LNCAP (cell line): ENCODE measurements at regions not wholly inside any gene's neighbourhood (a gene's known extent, or its start where the extent isn't known, plus 50 kb on each side); places are given as distances from the start of the nearest gene placed in this dataset.

Experiments
- TF ChIP-seq, protein P1 (sequence below): fragments of 450-650 bp; IDR thresholded peaks from 2 replicates; pipeline ENCODE4 v1.5.1; 2017; ENCODE audit warnings: mild to moderate bottlenecking

GRCh38 chr3:94609908-94610307 lies 547.0 kb downstream of the NSUN3 start:
- TF ChIP-seq, protein P1, sequence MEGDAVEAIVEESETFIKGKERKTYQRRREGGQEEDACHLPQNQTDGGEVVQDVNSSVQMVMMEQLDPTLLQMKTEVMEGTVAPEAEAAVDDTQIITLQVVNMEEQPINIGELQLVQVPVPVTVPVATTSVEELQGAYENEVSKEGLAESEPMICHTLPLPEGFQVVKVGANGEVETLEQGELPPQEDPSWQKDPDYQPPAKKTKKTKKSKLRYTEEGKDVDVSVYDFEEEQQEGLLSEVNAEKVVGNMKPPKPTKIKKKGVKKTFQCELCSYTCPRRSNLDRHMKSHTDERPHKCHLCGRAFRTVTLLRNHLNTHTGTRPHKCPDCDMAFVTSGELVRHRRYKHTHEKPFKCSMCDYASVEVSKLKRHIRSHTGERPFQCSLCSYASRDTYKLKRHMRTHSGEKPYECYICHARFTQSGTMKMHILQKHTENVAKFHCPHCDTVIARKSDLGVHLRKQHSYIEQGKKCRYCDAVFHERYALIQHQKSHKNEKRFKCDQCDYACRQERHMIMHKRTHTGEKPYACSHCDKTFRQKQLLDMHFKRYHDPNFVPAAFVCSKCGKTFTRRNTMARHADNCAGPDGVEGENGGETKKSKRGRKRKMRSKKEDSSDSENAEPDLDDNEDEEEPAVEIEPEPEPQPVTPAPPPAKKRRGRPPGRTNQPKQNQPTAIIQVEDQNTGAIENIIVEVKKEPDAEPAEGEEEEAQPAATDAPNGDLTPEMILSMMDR = no peak

GRCh38 chr3:94611596-94611995 lies 548.7 kb downstream of the NSUN3 start:
- TF ChIP-seq, protein P1 = no peak

GRCh38 chr3:94612631-94613030 lies 549.8 kb downstream of the NSUN3 start:
- TF ChIP-seq, protein P1 = no peak

GRCh38 chr3:94614192-94614591 lies 551.3 kb downstream of the NSUN3 start:
- TF ChIP-seq, protein P1 = no peak

DNA sequence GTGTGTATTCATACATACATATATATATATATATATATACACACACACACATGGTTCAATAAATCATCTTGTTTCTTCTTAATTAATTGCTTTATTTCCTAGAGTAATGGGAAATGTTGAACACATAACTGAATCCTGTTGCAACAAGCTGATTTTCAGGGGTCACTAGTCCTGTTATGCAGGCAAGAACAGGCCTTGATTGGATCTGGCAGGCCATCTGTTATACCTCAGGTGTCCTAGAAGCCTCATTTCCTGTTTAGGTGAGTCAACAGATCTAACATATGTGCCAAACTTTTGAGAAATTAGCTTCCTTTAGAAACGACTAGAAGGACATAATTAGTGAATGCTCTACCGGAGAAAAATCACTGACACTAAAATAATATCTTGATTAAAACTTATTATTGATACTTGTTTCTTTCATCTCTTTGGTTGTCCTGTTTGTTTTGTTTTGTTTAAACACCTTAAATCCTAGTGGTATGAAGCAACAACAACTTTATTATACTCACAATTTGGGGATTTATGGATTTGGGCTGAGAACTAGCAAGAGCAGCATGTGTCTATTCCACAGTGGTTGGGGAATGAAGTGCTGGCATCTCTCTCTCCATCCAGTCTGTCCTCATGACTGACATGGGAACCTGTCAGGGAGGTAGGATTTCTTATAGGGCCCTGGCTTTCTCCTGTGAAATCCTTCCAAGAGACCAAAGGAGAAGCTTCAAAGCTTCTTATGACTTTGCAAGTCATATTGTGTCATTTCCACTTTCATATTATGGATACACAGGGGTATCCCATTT lies 552.6 kb downstream of the NSUN3 start:
- TF ChIP-seq, protein P1 = no peak

DNA sequence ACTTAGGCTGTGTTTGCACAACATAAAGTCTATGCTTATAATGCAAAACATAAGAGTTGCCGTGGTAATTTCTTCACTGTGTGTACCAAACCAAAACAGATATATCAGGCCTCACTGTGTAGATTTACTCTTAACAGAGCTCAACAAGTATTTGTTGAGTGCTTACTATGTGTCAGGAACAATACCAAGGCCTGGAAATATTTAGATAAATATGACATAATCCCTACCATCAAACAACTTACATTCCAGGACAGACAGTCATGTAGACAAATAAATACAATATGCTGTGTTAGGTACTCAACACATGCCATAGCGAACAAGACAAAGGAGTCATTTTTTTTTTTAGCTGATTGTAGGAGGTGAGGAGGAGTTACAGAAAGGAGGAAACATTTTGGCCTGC lies 554.0 kb downstream of the NSUN3 start:
- TF ChIP-seq, protein P1 = no peak

DNA sequence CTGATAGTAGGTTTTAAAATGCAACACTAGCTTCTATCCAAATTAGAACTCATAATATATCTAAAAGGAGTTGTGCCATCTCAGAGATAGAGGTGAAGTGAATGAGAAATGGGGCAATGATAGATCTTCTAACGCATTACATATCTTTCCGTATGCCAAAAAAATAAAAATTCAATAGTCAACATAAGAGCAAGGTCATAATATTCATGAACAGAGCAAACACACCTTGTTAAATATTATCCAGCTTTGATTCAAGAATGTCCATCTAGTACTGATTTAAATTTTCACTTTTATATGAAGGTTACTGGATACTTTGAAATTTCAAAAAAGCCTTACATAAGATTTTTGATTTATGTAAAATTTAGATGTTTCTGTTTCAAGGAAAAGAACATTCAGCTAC lies 554.5 kb downstream of the NSUN3 start:
- TF ChIP-seq, protein P1 = no peak
